ENCODE measurements at regions not wholly inside any gene's neighbourhood (a gene's known extent, or its start where the extent isn't known, plus 50 kb on each side); places are given as distances from the start of the nearest gene placed in this dataset.
"Not testable (repeated sequence)": the region's sequence is repeated elsewhere in the genome, so short reads cannot be mapped to it uniquely, and the experiment has no call there.

DNA sequence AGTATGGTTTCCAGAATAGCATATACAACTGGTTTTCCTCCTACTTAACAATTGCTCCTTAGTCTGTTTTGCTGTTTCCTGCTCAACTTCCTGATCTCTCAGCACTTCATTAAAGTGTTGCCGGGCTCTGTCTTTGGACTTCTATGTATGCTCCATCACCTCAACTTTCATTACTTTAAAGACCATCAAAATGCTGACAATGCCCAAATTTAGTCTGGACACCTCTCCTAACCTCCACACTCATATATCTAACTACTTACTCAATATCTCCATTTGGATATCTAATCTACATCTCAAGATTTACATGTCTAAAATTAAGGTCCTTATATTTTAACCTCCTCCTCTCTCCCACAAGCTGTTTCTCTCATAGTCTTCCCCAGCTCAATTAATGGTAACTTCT lies 54.4 kb upstream of the LGR5 start:
- ChIA-PET POLR2A (no interaction called here), CTCF (no interaction called here), RAD21 (ENCODE audit: low non-redundant PET in 1 of 2, low total read pairs in 2 of 2, uncharacterized antibody in 2 of 2, unreplicated experiment in 2 of 2) (no interaction called here)
- Histone ChIP-seq H3K36me3 (ENCODE audit: control insufficient read depth in 1 of 2, insufficient read depth in 2 of 2, low read length in 2 of 2) (no peaks in the 10 kb centered on the region), H3K27me3 (ENCODE audit: insufficient read depth, low read length) (no peaks in the 10 kb centered on the region), H4K20me1 (ENCODE audit: insufficient read depth) (no peaks in the 10 kb centered on the region), H3K9me2 (ENCODE audit: insufficient read depth) (no peaks in the 10 kb centered on the region), H3K9ac (ENCODE audit: low read length) (no peak overlapping the region), H3K79me2 (ENCODE audit: insufficient read depth, low read length) (no peaks in the 10 kb centered on the region), H3K9me3 (ENCODE audit: control insufficient read depth in 1 of 2, insufficient read depth in 1 of 2, low read depth in 1 of 2, low read length in 2 of 2) (no peaks in the 10 kb centered on the region), H3K4me1 (ENCODE audit: control insufficient read depth in 1 of 2, insufficient read depth in 2 of 2, low read length in 2 of 2) (no peaks in the 10 kb centered on the region), H3K27ac (ENCODE audit: low read depth, low read length) (no peak overlapping the region), H3K4me3 (replicated peaks in 1 of 2; ENCODE audit: low read depth in 1 of 2, low read length in 2 of 2) (no peak overlapping the region), H2AFZ (ENCODE audit: low read depth, low read length, poor library complexity, severe bottlenecking) (no peak overlapping the region), H3K4me2 (ENCODE audit: low read length) (no peak overlapping the region)
- no peak for ATAC-seq
- no peak for TF ChIP-seq POLR2AphosphoS5 (IDR thresholded peaks at IDR 0.05; ENCODE audit: low read depth, low read length)
- TF ChIP-seq, protein P1, sequence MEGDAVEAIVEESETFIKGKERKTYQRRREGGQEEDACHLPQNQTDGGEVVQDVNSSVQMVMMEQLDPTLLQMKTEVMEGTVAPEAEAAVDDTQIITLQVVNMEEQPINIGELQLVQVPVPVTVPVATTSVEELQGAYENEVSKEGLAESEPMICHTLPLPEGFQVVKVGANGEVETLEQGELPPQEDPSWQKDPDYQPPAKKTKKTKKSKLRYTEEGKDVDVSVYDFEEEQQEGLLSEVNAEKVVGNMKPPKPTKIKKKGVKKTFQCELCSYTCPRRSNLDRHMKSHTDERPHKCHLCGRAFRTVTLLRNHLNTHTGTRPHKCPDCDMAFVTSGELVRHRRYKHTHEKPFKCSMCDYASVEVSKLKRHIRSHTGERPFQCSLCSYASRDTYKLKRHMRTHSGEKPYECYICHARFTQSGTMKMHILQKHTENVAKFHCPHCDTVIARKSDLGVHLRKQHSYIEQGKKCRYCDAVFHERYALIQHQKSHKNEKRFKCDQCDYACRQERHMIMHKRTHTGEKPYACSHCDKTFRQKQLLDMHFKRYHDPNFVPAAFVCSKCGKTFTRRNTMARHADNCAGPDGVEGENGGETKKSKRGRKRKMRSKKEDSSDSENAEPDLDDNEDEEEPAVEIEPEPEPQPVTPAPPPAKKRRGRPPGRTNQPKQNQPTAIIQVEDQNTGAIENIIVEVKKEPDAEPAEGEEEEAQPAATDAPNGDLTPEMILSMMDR (IDR thresholded peaks at IDR 0.05 in 2 of 3, conservative IDR thresholded peaks at IDR 0.05 in 1 of 3; ENCODE audit: borderline replicate concordance in 1 of 3, insufficient read depth in 1 of 3, low read depth in 2 of 3, low read length in 2 of 3), result no peak
- no peak for DNase-seq (ENCODE audit: low read depth, low spot score)
- no TSS peak for BruUV-seq (replicated peaks)
- intact Hi-C loops (cut with micrococcal nuclease), result no loop called here

DNA sequence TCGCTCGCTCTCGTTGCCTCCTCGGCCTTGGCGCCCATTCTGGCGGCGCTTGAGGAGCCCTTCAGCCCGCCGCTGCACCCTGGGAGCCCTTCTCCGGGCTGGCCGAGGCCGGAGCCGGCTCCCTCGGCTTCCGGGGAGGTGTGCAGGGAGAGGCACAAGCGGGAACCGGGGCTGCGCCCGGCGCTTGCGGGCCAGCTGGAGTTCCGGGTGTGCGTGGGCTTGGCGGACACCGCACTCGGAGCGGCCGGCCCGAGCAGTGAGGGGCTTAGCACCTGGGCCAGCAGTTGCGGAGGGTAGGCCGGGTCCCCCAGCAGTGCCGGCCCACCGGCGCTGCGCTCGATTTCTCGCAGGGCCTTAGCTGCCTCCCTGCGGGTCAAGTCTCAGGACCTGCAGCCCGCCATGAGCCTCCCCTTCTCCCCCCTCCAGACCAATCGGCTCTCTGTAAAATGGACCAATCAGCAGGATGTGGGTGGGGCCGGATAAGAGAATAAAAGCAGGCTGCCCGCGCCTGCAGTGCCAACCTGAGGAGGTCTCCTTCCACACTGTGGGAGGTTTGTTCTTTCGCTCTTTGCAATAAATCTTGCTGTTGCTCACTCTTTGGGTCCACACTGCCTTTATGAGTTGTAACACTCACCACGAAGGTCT lies 62.8 kb upstream of the LGR5 start:
- DNase-seq (ENCODE audit: low read depth, low spot score); H3K9me3 ChIP-seq (ENCODE audit: control insufficient read depth in 1 of 2, insufficient read depth in 1 of 2, low read depth in 1 of 2, low read length in 2 of 2); RAD21 ChIA-PET (ENCODE audit: low non-redundant PET in 1 of 2, low total read pairs in 2 of 2, uncharacterized antibody in 2 of 2, unreplicated experiment in 2 of 2); H3K27me3 ChIP-seq (ENCODE audit: insufficient read depth, low read length); H3K79me2 ChIP-seq (ENCODE audit: insufficient read depth, low read length); H3K4me1 ChIP-seq (ENCODE audit: control insufficient read depth in 1 of 2, insufficient read depth in 2 of 2, low read length in 2 of 2); intact Hi-C loops (cut with micrococcal nuclease); BruUV-seq (replicated peaks); H4K20me1 ChIP-seq (ENCODE audit: insufficient read depth); H3K9me2 ChIP-seq (ENCODE audit: insufficient read depth); POLR2A ChIA-PET; CTCF ChIA-PET; H3K4me3 ChIP-seq (replicated peaks in 1 of 2; ENCODE audit: low read depth in 1 of 2, low read length in 2 of 2); ATAC-seq; H3K4me2 ChIP-seq (ENCODE audit: low read length); H3K36me3 ChIP-seq (ENCODE audit: control insufficient read depth in 1 of 2, insufficient read depth in 2 of 2, low read length in 2 of 2); H2AFZ ChIP-seq (ENCODE audit: low read depth, low read length, poor library complexity, severe bottlenecking); H3K9ac ChIP-seq (ENCODE audit: low read length); H3K27ac ChIP-seq (ENCODE audit: low read depth, low read length): not testable (repeated sequence)

Measured in HCT116 (cell line).